ENCODE measurements at regions not wholly inside any gene's neighbourhood (a gene's known extent, or its start where the extent isn't known, plus 50 kb on each side); places are given as distances from the start of the nearest gene placed in this dataset.

DNA sequence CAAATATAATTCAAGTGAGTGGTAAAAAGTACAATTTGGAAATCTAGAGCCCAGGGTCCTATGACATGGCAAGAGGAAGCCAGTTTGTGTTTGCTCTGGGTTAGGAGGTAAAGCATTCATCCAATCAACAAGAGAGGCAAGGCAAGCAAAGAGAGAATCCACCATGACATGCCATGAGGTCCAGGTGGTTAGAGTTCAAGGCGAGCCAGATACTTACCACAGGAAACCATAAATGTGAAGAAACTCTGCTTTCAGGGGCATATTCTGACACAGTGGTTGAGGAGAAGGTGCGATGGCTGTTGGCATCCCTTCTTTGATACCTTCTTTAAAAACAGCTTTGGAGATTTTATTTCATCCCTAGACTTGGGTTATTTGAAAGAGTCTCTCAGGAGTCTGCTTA lies 193.8 kb upstream of the MAN1A1 start:
- Histone ChIP-seq H3K4me1 (ENCODE audit: control insufficient read depth in 2 of 3, insufficient read depth in 2 of 3, low read depth in 1 of 3, low read length in 3 of 3) (peaks cover 0 to 6% (median 0%) of the 10 kb centered on the region in 3 donors), H3K27me3 (ENCODE audit: control insufficient read depth, insufficient read depth, low read length) (no peaks in the 10 kb centered on the region), H3K9me3 (ENCODE audit: control insufficient read depth in 2 of 3, insufficient read depth in 1 of 3, low read length in 3 of 3) (no peaks in the 10 kb centered on the region), H3K4me3 (ENCODE audit: low read length in 3 of 3) (no peak overlapping the region), H3K27ac (ENCODE audit: low read depth in 2 of 2, low read length in 2 of 2) (no peak overlapping the region), H3K36me3 (ENCODE audit: control insufficient read depth in 2 of 3, insufficient read depth in 3 of 3, low read length in 3 of 3) (no peaks in the 10 kb centered on the region), H3K9ac (ENCODE audit: low read length in 3 of 3) (no peak overlapping the region)
- intact Hi-C loops (cut with DNase I): no loop called here
- DNase-seq: no peak
- TF ChIP-seq, protein P1, sequence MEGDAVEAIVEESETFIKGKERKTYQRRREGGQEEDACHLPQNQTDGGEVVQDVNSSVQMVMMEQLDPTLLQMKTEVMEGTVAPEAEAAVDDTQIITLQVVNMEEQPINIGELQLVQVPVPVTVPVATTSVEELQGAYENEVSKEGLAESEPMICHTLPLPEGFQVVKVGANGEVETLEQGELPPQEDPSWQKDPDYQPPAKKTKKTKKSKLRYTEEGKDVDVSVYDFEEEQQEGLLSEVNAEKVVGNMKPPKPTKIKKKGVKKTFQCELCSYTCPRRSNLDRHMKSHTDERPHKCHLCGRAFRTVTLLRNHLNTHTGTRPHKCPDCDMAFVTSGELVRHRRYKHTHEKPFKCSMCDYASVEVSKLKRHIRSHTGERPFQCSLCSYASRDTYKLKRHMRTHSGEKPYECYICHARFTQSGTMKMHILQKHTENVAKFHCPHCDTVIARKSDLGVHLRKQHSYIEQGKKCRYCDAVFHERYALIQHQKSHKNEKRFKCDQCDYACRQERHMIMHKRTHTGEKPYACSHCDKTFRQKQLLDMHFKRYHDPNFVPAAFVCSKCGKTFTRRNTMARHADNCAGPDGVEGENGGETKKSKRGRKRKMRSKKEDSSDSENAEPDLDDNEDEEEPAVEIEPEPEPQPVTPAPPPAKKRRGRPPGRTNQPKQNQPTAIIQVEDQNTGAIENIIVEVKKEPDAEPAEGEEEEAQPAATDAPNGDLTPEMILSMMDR (IDR thresholded peaks at IDR 0.05; ENCODE audit: borderline replicate concordance, extremely low read depth, insufficient read depth): no peak
- no peak for FAIRE-seq

GRCh38 chr6:119542037-119542436 lies 192.5 kb upstream of the MAN1A1 start:
- no peaks in the 10 kb centered on the region for H3K9me3 ChIP-seq (ENCODE audit: control insufficient read depth in 2 of 3, insufficient read depth in 1 of 3, low read length in 3 of 3)
- intact Hi-C loops (cut with DNase I): no loop called here
- no peaks in the 10 kb centered on the region for H3K36me3 ChIP-seq (ENCODE audit: control insufficient read depth in 2 of 3, insufficient read depth in 3 of 3, low read length in 3 of 3)
- TF ChIP-seq, protein P1 (IDR thresholded peaks at IDR 0.05; ENCODE audit: borderline replicate concordance, extremely low read depth, insufficient read depth): no peak
- no peak for FAIRE-seq
- no peak overlapping the region for H3K27ac ChIP-seq (ENCODE audit: low read depth in 2 of 2, low read length in 2 of 2)
- H3K9ac ChIP-seq (ENCODE audit: low read length in 3 of 3): no peak overlapping the region
- H3K27me3 ChIP-seq (ENCODE audit: control insufficient read depth, insufficient read depth, low read length): no peaks in the 10 kb centered on the region
- H3K4me1 ChIP-seq (ENCODE audit: control insufficient read depth in 2 of 3, insufficient read depth in 2 of 3, low read depth in 1 of 3, low read length in 3 of 3): peaks cover 0 to 6% (median 0%) of the 10 kb centered on the region in 3 donors
- no peak for DNase-seq
- no peak overlapping the region for H3K4me3 ChIP-seq (ENCODE audit: low read length in 3 of 3)

GRCh38 chr6:119541132-119541905 lies 191.8 kb upstream of the MAN1A1 start:
- Histone ChIP-seq H3K27me3 (ENCODE audit: control insufficient read depth, insufficient read depth, low read length) (no peaks in the 10 kb centered on the region), H3K4me3 (ENCODE audit: low read length in 3 of 3) (no peak overlapping the region), H3K4me1 (ENCODE audit: control insufficient read depth in 2 of 3, insufficient read depth in 2 of 3, low read depth in 1 of 3, low read length in 3 of 3) (peaks cover 0 to 6% (median 0%) of the 10 kb centered on the region in 3 donors), H3K9ac (ENCODE audit: low read length in 3 of 3) (no peak overlapping the region), H3K9me3 (ENCODE audit: control insufficient read depth in 2 of 3, insufficient read depth in 1 of 3, low read length in 3 of 3) (no peaks in the 10 kb centered on the region), H3K36me3 (ENCODE audit: control insufficient read depth in 2 of 3, insufficient read depth in 3 of 3, low read length in 3 of 3) (no peaks in the 10 kb centered on the region), H3K27ac (ENCODE audit: low read depth in 2 of 2, low read length in 2 of 2) (no peak overlapping the region)
- TF ChIP-seq, protein P1 (IDR thresholded peaks at IDR 0.05; ENCODE audit: borderline replicate concordance, extremely low read depth, insufficient read depth): no peak
- DNase-seq (no peak), FAIRE-seq (no peak)
- intact Hi-C loops (cut with DNase I): no loop called here

Measured in kidney (tissue), 13 donors.